ENCODE measurements at regions not wholly inside any gene's neighbourhood (a gene's known extent, or its start where the extent isn't known, plus 50 kb on each side); places are given as distances from the start of the nearest gene placed in this dataset.
"Not testable (repeated sequence)": the region's sequence is repeated elsewhere in the genome, so short reads cannot be mapped to it uniquely, and the experiment has no call there.

DNA sequence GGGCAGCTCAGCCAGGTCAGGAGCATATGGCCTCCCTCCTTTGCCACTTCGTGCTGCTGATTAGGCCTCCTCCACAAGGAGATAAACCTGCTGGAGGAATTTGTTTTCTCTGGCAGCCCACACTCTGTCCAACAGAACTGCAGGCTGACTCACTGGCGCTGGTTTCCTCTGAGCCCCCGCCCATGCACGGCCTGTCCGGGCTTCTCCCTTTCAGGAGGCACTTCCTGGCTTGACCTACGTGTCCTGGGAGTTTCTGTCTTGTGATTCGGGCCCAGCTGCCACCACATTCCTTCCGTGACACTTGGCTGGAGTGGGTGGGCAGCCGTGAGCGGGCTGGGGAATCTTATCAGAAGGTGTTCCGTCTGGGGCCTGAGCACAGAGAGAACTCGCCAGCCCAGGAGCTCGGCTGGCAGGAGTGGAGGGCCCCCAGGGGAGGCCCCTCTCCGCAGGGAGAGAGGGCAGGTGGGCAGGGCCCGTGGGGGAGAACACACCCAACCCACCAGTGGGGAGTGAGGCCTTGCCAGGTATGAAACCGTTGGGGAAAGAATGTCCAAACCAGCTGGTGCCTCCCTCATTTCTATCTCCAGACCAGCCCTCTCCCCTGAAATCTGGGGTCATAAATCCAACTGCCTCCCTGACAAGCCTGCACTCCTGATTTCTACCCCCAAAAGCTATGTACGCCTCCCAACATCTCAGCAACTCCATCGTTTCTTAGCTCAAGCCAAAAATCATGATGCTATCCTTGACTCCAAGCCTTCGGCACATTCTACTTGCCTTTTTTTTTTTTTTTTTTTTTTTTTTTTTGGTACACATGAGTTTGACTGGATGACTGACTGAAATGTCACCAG is 110.6 kb upstream of the MEF2A start:
- DNase-seq (ENCODE audit: low read depth in 2 of 3, low spot score in 2 of 3), result no peak

DNA sequence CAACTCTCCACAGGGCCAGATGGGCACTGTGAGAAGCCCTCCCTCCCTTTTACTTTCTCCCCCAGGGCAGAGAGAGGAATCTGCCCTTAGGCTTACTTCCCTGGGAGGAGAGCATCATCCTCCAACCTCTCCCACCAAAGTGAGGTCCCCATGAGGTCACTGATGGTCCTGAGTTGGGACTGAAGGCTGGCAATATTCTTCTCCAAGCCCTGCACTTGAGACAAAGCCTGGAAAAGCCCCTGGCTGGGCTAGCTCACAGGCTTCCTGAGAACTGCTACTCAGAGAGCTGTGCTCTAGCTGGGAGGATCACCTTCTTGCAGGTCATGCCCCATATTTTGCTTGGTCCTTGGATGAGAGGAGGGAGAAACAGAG is 110.0 kb upstream of the MEF2A start:
- DNase-seq (ENCODE audit: low read depth in 2 of 3, low spot score in 2 of 3), result no peak

DNA sequence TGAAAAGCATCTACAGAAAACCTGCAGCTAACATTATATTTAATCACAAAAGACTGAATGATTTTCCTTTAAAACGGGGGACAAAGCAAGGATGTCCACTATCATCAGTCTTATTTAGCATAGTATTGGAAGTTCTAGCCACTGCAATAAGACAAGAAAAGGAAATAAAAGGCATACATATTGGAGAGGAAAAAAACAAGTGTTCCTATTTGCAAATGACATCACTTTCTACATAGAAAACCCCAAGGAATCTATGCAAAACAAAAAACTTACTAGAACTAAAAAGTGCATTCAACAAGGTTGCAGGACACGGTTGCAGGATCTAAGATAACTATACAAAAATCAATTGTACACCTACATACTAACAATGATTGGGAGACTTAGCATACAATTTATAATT is 101.6 kb upstream of the MEF2A start:
- DNase-seq (ENCODE audit: low read depth in 2 of 3, low spot score in 2 of 3), result no peak

DNA sequence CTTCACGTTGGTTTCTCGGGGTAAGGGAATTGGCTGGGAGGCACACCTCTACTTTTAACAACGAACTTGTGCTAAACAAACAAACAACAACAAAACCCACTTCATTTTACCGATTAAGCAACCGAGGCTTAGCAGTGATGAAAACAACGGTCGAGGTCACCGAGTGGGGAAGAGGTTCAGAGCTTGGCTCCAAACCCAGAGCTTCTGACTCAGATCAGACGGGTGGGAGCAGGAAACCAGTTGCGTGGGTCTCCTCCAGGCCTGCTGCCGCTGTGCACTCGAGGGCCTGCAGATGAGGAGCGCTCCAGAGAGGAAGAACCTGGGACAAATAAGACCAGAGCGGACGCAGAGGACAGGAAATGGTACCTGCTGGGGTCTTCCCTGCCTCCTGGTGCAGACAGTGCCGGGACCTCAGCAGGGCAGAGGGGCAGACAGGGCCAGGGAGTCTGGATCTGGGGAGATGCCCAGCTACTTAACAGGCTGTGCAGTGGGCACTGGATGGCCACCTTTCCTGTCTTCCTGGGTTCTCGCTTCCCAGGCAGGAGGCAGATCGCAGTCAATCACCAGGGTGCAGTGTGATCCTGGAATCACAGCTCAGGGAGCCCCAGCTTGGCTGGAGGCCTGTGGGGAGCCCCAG is 99.0 kb upstream of the MEF2A start:
- DNase-seq (ENCODE audit: low read depth in 2 of 3, low spot score in 2 of 3), result no peak

DNA sequence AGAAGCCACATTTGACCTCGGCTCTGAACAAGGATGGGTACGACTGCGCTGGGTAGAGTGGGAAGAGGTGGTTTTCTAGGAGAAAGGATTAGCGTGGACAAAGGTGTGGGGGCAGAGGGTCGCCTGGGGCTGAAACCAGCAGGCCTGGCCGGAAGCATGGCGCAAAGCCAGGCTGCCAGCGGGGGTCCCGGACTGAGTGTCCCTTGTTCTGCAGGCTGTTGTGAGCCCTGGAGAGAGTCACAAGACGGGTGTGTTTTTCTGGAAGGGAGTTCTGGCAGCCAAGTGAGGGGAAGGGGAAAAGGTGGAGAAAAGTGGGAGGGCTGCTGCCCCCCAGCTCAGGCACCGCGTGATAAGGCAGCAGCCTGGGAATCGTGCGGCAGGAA is 98.5 kb upstream of the MEF2A start:
- DNase-seq (ENCODE audit: low read depth in 2 of 3, low spot score in 2 of 3), result no peak

DNA sequence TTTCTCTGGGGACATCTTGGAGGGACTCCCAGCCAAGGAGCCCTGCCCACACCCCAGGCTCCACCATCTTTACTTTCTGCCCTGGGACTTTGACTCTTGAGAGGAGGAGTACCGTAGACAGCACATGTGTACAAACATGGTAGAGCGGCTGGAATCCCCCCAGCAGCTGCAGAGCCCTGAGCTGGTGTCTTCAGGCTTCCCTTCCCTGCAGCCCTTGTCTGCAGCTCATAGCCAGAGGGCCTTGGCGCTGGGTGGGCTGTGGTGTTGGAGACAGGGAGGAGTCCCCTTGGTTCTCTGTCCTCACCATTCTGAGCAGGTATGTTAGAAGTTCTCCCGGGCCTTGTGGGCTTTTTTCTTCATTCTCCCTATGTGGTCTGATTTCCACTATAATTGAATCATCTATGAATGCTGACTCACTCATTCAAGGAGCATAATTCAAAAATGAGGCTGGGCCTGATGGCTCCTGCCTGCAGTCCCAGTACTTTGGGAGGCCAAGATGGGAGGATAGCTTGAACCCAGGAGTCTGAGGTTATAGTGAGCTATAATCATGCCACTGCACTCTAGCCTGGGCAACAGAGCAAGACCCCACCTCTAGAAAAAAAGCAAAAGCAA is 97.8 kb upstream of the MEF2A start:
- DNase-seq (ENCODE audit: low read depth in 2 of 3, low spot score in 2 of 3), result no peak

DNA sequence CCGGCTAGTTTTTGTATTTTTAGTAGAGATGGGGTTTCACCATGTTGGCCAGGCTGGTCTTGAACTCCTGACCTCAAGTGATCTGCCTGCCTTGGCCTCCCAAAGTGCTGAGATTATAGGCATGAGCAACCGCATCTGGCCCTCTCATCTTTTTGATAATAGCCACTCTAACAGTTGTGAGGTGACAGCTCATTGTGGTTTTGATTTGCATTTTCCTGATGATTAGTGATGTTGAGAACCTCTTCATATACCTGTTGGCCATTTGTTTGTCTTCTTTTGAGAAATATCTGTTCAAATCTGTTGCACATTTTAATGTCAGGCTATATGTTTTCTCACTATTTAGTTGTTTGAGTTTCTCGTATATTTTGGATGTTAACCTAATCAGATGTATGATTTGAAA is 95.6 kb upstream of the MEF2A start:
- DNase-seq (ENCODE audit: low read depth in 2 of 3, low spot score in 2 of 3), result not testable (repeated sequence)

DNA sequence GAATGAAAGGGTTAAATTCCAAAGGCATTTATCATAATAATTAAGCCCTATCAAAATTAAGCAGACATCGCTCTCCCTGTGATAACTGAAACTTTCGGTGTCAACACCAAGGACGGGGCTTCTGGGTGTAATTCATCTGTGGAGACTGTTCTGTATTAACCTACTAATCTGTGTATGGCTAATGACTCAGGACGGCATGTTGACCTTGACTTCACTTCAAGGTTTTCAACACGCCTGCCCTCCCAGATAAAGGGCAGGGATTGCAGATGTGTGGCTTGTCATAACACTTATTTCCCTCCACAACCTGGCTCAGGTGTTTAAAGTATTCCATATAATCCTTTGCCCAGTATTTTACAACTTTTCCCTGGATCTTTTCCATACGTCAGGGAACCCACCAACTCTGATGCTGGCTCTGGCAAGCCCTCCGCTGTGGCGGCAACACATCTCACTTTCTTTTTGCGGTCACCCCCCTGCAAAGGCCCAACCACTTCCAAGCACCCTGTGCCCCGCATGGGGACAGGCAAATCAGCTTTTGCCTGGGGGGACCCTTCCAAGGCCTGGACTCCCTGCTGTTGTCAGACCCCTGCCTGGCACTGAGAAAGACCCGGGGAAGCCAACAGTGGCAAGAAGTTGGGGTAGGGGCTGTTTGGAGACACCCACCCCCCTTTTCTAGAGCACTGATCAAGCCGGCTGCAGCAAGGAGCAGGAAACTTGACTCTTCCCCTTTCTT is 93.2 kb upstream of the MEF2A start:
- no peak for DNase-seq (ENCODE audit: low read depth in 2 of 3, low spot score in 2 of 3)

DNA sequence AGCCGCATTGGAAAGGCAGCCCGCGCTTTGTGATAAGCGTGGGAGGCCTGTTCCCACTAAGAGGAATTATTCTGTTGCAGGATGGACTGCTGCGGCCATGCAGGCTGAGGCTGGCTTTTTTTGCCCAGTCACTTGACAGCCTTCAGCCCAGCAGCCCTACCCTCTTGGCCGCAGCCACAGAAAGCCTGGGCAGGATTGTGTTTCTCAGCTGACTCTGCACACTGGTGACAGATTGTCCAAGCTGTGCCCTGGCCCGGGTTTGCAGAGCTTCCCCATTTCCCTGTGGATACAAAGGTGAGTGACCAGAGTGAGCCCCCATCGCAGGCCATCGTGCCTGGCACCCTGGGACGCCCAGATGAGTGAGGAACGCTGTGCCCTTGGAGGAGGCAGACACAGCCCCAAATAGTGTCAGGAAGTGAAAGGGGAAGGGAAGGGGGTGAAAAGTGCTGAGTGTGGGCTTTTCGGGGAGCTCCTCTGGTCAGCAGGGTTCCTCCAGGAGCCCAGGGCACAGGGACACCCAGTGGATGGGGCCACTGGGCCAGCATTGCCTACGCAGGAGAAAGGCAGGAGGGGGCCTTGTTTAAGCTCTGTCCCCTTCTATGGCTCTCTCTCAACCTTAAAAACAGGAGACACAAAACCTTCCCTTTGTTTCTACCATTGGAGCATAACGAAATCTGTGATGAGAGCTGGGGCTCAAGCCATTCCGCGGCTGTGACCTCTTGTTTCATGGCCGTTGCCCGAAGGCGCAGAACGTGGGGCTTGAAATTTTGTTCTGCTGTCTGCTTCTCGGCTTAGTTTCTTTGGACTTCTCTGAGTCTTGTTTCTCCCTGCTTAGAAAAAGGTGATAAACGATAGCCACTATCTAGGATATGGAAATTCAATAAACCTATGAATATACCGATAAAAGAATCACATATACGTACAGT is 91.5 kb upstream of the MEF2A start:
- DNase-seq (ENCODE audit: low read depth in 2 of 3, low spot score in 2 of 3), result no peak

DNA sequence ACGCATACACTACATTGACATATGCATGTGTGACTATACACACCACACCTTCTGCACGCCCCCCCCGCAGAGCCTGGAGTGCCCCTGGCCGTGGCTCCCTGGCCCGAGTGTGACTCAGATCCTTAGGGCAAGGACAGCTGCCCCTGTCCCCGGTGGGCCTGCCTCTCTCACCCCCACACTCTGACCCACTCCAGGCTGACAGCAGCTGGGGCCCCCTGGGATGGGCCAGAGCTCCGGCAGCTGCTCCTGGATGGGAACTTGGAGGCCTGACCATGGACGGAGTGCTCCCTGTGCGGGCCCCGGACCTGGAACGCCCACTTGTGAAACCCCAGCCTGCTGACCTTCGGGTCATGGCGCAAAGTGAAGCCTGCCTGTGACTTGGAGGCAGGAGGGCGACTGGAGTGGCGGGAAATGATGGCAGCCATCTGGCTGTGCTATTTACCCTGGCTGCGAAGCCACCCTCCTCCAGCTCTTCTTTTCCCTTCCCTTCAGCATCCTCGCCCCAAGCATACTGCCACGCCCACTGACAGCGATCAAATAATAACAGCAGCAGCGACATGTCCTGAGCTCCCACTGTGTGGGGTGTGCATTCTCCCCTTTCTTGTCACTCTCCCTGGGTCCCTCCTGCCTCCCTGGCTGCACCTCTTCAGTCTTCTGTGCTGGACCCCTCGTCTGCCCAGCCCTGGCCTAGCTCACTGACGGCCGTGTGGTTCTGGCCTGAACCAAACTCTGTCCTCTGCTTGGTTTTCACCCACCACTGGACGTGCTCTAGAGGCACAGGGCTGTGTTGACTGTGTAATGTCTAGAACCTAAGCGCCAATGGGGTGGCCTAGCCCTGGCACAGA is 90.7 kb upstream of the MEF2A start:
- DNase-seq (ENCODE audit: low read depth in 2 of 3, low spot score in 2 of 3), result no peak

DNA sequence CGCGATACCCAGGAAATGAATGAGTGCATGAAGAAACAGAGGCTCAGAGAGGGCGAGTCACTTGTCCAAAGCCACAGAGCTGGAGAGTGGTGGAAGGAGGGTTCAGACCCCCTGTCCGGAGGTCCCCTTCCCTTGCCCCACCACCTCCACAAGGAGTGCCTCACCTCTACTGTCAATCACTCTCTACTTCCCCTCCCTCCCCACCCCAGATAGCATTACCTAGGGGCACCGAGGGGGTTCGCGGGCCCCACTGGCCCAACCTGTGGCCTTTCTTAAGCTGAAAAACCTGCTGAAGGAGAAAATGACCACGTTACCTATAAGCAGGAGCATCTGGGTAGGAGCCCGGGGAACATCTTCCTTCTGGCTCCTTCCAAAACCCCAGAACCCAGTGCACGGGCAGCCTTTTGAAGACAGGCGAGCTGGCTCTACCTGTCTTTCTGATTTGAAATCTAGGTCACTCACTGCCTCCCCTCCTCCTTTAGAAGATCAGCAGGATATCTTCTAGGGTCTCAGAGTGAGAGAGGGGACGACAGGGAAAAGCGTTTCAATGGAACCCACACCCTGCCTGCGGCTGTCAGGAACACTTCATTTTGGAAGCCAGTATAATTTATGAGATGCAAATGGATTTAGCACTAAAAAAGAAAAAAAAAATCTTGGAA is 89.9 kb upstream of the MEF2A start:
- no peak for DNase-seq (ENCODE audit: low read depth in 2 of 3, low spot score in 2 of 3)

DNA sequence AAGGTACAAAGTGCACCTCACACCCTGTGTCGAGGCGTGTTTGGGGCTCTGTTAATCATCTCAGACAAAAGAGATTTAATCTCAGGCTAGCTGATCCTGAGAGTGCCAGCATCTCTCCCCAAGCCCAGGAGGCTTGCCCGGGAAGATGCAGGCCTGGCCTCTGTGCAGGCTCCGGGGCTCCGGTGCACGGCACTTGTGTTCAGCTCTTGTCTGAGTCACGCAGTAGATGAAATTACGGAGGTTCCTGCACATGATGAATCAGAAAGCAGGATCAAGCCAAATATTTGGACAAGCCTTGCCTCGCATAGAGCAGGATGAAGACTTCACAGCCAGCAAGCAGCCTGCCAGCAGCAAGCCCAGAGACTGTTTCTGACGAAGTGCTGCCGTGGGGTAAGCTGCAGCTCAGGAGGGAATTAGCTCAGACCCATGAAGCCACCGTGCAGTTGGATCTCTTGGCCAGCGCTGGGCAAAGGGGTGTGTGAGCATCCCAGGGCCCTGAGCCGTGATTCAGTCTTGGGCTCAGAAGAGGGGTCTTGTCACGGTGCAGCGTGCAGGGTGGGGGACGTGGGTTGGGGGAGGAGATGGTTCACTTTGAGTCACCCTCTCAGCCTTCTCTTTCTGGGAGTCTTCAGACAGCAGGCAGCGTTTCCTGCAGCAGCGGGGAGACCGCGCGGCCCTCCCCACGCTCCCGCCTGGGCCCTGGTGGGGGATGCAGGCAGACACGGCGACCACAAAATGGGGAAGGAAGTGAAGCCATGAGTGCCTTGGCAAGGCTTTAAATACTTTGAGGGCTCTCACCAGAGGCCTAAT is 89.2 kb upstream of the MEF2A start:
- DNase-seq (ENCODE audit: low read depth in 2 of 3, low spot score in 2 of 3), result no peak

DNA sequence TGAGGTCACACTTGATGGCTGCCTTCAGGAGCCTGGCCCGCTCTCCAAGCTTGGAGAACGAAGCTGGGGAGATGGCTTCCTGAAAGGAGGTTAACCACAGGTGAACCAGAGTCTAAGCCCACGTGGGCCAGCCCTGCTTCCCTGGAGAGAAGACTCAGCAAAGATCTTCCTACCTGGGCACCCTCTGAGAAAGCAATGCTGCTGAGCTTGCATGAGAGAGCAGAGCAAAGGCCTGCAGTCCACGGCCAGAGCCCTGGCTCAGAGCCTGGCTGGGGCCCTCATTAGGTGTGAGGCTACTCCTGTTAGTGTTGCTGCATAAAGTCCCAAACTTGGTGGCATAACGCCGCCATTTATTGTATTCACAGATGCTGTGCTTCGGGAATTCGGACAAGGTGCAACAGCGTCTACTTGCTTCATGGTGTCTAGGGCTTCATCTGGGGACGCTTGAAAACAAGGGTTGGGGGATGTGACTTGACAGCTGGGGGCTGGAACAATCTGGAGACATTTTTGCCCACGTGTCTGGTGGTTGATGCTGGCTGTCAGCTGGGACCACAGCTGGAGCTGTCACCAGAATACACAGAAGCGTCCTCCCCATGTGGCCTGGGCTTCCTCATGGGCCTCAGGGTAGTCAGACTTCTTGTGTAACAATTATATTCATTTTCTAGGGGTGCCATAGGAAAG is 87.9 kb upstream of the MEF2A start:
- no peak for DNase-seq (ENCODE audit: low read depth in 2 of 3, low spot score in 2 of 3)

DNA sequence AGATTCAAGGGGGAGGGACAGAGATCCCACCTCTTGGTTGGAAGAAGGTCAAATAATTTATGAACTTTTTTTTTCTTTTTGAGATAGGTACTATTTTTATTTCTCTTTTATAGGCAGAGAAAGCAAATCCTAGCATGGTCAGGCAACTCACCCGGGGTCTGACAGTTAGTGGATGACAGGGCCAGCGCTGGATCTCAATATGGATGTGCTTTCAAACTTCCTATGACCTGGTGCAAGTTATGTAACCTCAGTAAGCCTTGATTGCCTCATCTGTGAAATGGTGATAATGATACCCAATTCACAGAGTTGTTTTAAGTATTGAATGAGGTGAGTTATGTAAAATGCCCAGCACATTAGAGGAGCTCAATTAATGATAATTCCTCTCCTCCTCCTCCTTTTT is 86.8 kb upstream of the MEF2A start:
- no peak for DNase-seq (ENCODE audit: low read depth in 2 of 3, low spot score in 2 of 3)

DNA sequence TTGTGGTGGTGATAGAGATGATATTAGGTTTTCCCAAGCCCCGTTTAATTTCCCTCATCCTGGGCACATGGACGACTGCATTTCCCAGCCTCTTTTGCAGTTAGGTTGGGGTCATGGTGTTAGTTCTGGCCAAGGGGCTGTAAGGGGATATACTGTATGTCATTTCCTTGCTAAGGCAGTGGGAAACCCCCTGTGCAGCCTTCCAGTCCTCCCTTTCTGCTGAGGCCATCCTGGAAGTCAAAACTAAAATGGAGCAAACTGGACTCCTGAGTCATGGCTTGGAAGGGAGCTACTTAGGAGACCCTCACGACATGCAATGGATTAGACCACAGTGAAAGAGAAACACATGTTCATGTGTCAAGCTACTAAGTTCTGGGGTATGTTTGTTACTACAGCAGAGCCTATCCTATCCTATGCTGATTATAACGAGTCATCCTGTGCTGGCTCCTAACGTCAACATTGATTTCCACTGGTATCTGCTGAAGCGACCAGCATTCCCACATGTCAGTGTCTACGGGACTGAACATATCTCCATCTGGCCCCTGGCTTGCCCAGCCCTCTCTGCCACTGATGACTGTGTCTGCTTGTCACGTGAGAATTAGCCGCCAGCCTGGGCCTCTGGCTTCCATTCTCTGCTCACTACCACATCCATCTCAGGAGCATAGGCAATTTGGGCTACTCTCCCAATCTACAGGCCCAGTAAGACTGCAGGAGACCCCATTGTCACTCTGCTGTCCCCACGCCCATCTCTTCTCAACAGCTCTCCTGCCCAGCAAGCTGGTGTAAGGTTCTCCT is 85.6 kb upstream of the MEF2A start:
- no peak for DNase-seq (ENCODE audit: low read depth in 2 of 3, low spot score in 2 of 3)

DNA sequence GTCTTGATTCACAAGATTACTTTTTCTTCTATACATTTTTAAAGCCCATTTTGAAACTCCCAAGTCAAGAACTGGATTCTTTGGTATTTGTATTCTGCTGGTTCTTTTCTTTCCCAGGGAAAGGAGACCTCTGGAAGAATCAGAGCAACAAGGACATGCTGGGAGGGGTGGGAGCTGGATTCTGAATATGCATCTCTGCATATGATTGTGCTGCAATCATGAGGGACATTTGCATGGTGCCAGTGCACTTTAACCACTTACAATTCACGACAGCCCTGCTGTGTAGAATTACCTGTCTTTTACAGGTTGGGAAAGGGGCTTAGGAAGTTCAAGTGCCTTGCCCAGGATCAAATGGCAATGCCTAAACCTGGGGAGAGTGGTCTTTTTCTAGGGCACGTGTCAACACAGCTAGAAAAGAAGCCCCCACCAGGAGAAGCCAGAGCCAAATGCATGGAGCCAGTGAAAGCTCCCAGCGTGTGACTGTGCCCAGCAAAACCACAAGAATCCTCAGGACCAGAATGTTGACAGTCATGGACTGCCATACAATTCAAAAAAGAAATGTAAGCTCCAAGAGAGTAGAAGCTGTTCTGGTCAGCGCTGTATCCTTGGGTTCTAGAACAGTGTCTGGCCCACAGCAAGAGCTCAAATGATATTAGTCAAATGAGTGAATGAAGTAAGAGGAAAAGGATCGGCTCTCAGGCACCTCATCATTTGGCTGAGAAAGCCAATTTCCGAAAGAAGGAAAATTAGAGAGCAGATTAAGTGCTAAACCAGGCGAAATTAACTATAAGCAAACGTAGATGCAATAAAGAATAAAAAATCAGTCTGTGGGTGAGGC is 84.5 kb upstream of the MEF2A start:
- no peak for DNase-seq (ENCODE audit: low read depth in 2 of 3, low spot score in 2 of 3)

DNA sequence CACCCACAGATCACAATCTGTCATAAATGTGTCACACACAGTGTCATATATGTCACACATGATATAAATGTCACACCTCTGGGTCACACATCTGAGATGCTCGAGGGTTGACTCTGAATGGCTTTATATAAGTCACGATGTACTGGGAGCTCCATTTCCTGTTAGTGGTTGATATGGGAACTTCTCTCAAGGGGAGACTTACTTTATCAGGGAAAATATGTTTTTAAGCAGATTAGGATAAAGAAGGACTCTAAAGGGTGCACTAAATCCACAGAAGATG is 83.9 kb upstream of the MEF2A start:
- DNase-seq (ENCODE audit: low read depth in 2 of 3, low spot score in 2 of 3), result no peak

Measured in activated CD8-positive, alpha-beta memory T cell treated with anti-CD3 and anti-CD28 coated beads for 48 hours (primary cell).